ENCODE measurements at regions not wholly inside any gene's neighbourhood (a gene's known extent, or its start where the extent isn't known, plus 50 kb on each side); places are given as distances from the start of the nearest gene placed in this dataset.

GRCh38 chr2:147460155-147460554, 384.7 kb upstream of the ACVR2A start:
- no TSS peak for BruUV-seq (replicated peaks)
- CTCF ChIA-PET: no interaction called here

GRCh38 chr2:147456779-147457178, 388.1 kb upstream of the ACVR2A start:
- no peak for ATAC-seq
- POLR2A ChIA-PET: no interaction called here
- DNase-seq (ENCODE audit: low read depth, low spot score): no peak
- intact Hi-C loops (cut with micrococcal nuclease; ENCODE audit: unreplicated experiment) (no loop called here), in situ Hi-C loops (cut with HindIII; ENCODE audit: low pct_unique_long_range_greater_than_20kb, low sequenced_read_pairs) (no loop called here)
- Histone ChIP-seq H3K27me3 (ENCODE audit: control insufficient read depth, insufficient read depth, low read length) (no peaks in the 10 kb centered on the region), H3K4me1 (ENCODE audit: control insufficient read depth, insufficient read depth, low read length) (no peaks in the 10 kb centered on the region), H3K9me3 (ENCODE audit: control insufficient read depth, insufficient read depth, low read depth, low read length) (no peaks in the 10 kb centered on the region), H3K27ac (ENCODE audit: low read length) (no peak overlapping the region), H3K4me3 (ENCODE audit: low read depth in 2 of 2, low read length in 2 of 2) (no peak overlapping the region), H3K36me3 (ENCODE audit: control insufficient read depth, insufficient read depth, low read length) (no peaks in the 10 kb centered on the region)
- BruUV-seq (replicated peaks): no TSS peak
- CTCF ChIA-PET: no interaction called here
- TF ChIP-seq SIN3A (IDR thresholded peaks at IDR 0.05; ENCODE audit: borderline replicate concordance, insufficient read depth, low read depth, low read length): no peak
- TF ChIP-seq TCF7L2 (IDR thresholded peaks at IDR 0.05; ENCODE audit: low read depth, low read length): no peak
- no peak for TF ChIP-seq REST (IDR thresholded peaks at IDR 0.05; ENCODE audit: insufficient read depth in 1 of 2, low read depth in 2 of 2, low read length in 1 of 2)
- no peak for TF ChIP-seq POLR2AphosphoS5 (IDR thresholded peaks at IDR 0.05; ENCODE audit: low read depth, low read length)
- TF ChIP-seq CTCF (IDR thresholded peaks at IDR 0.05): no peak

More at GRCh38 chr2:147460155-147460554, 384.7 kb upstream of the ACVR2A start:
- TF ChIP-seq TCF7L2 (IDR thresholded peaks at IDR 0.05; ENCODE audit: low read depth, low read length): no peak
- TF ChIP-seq POLR2AphosphoS5 (IDR thresholded peaks at IDR 0.05; ENCODE audit: low read depth, low read length): no peak
- no peak for TF ChIP-seq CTCF (IDR thresholded peaks at IDR 0.05)
- TF ChIP-seq SIN3A (IDR thresholded peaks at IDR 0.05; ENCODE audit: borderline replicate concordance, insufficient read depth, low read depth, low read length): no peak
- TF ChIP-seq REST (IDR thresholded peaks at IDR 0.05; ENCODE audit: insufficient read depth in 1 of 2, low read depth in 2 of 2, low read length in 1 of 2): no peak
- POLR2A ChIA-PET: no interaction called here
- no peaks in the 10 kb centered on the region for H3K27me3 ChIP-seq (ENCODE audit: control insufficient read depth, insufficient read depth, low read length)
- H3K4me3 ChIP-seq (ENCODE audit: low read depth in 2 of 2, low read length in 2 of 2): no peak overlapping the region
- intact Hi-C loops (cut with micrococcal nuclease; ENCODE audit: unreplicated experiment) (no loop called here), in situ Hi-C loops (cut with HindIII; ENCODE audit: low pct_unique_long_range_greater_than_20kb, low sequenced_read_pairs) (no loop called here)
- ATAC-seq: no peak
- H3K27ac ChIP-seq (ENCODE audit: low read length): no peak overlapping the region
- no peaks in the 10 kb centered on the region for H3K36me3 ChIP-seq (ENCODE audit: control insufficient read depth, insufficient read depth, low read length)
- DNase-seq (ENCODE audit: low read depth, low spot score): no peak
- H3K9me3 ChIP-seq (ENCODE audit: control insufficient read depth, insufficient read depth, low read depth, low read length): no peaks in the 10 kb centered on the region
- no peaks in the 10 kb centered on the region for H3K4me1 ChIP-seq (ENCODE audit: control insufficient read depth, insufficient read depth, low read length)
